Neuronal stem cell (in vitro differentiated cells): ENCODE measurements at regions not wholly inside any gene's neighbourhood (a gene's known extent, or its start where the extent isn't known, plus 50 kb on each side); places are given as distances from the start of the nearest gene placed in this dataset.
"Not testable (repeated sequence)": the region's sequence is repeated elsewhere in the genome, so short reads cannot be mapped to it uniquely, and the experiment has no call there.

Source experiments
- DNase-seq: peaks from one replicate; pipeline ENCODE4 v3.0.0-alpha.2; 2013; ENCODE audit warnings: low spot score
- H2AFZ ChIP-seq: one replicate; pipeline ENCODE4 v1.6.1; 2013; ENCODE audit warnings: mild to moderate bottlenecking, low read length, inconsistent platforms
- H2AK5ac ChIP-seq: 2 replicates; pipeline ENCODE4 v1.6.1; 2013; ENCODE audit warnings: low read depth, mild to moderate bottlenecking, inconsistent platforms, low read length, moderate library complexity, mixed read lengths
- H2BK120ac ChIP-seq: 2 replicates; pipeline ENCODE4 v1.6.1; 2013; ENCODE audit warnings: low read depth, mild to moderate bottlenecking, inconsistent platforms, low read length, moderate library complexity, mixed read lengths
- H2BK12ac ChIP-seq: one replicate; pipeline ENCODE4 v1.6.1; 2013; ENCODE audit warnings: low read length, inconsistent platforms
- H2BK15ac ChIP-seq: 2 replicates; pipeline ENCODE4 v1.6.1; 2013; ENCODE audit warnings: mild to moderate bottlenecking, low read length, inconsistent platforms, mixed read lengths
- H2BK5ac ChIP-seq: one replicate; pipeline ENCODE4 v1.6.1; 2013; ENCODE audit warnings: inconsistent platforms, mild to moderate bottlenecking, low read length, moderate library complexity
- H3K14ac ChIP-seq: one replicate; pipeline ENCODE4 v1.6.1; 2013; ENCODE audit warnings: low read length, inconsistent platforms
- H3K18ac ChIP-seq: 2 replicates; pipeline ENCODE4 v1.6.1; 2013; ENCODE audit warnings: low read length, inconsistent platforms
- H3K23ac ChIP-seq: 2 replicates; pipeline ENCODE4 v1.6.1; 2013; ENCODE audit warnings: low read depth, mild to moderate bottlenecking, mixed read lengths, low read length, inconsistent platforms; ENCODE audit not compliant: poor library complexity
- H3K27ac ChIP-seq: replicated peaks from 3 replicates; pipeline ENCODE4 v1.5.1; 2013; ENCODE audit warnings: low read length, inconsistent platforms
- H3K27me3 ChIP-seq, 3 experiments: 2 replicates each; pipeline ENCODE4 v1.6.1; 2013; ENCODE audit warnings: low read length in 3 of 3, mild to moderate bottlenecking in 2 of 3, inconsistent platforms in 1 of 3, low read depth in 1 of 3, mixed read lengths in 1 of 3, moderate library complexity in 1 of 3; ENCODE audit not compliant: control insufficient read depth in 3 of 3, insufficient read depth in 3 of 3
- H3K36me3 ChIP-seq, 2 donors: replicated peaks in 1 of 2; 2 replicates each; pipeline ENCODE4 v1.6.1; 2013; ENCODE audit warnings: low read length in 2 of 2; ENCODE audit not compliant: control insufficient read depth in 2 of 2, insufficient read depth in 2 of 2
- H3K4ac ChIP-seq: 2 replicates; pipeline ENCODE4 v1.6.1; 2013; ENCODE audit warnings: inconsistent platforms, mild to moderate bottlenecking, low read length, moderate library complexity
- H3K4me1 ChIP-seq, 2 donors: 1 replicate in 1 of 2; 2 replicates in 1 of 2; pipeline ENCODE4 v1.6.1; 2013; ENCODE audit warnings: low read length in 2 of 2, low read depth in 1 of 2; ENCODE audit not compliant: control insufficient read depth in 2 of 2, insufficient read depth in 1 of 2
- H3K4me2 ChIP-seq: one replicate; pipeline ENCODE4 v1.6.1; 2013; ENCODE audit warnings: mild to moderate bottlenecking, low read length, inconsistent platforms; ENCODE audit not compliant: insufficient read depth, poor library complexity, severe bottlenecking
- H3K4me3 ChIP-seq, 2 donors: 2 replicates each; pipeline ENCODE4 v1.5.1; 2013; ENCODE audit warnings: low read length in 2 of 2, mild to moderate bottlenecking in 2 of 2, inconsistent platforms in 1 of 2, moderate library complexity in 1 of 2
- H3K79me1 ChIP-seq: one replicate; pipeline ENCODE4 v1.6.1; 2013; ENCODE audit warnings: low read depth, mild to moderate bottlenecking, inconsistent platforms, low read length, moderate library complexity
- H3K9ac ChIP-seq: one replicate; pipeline ENCODE4 v1.6.1; 2013; ENCODE audit warnings: mild to moderate bottlenecking, low read depth, low read length, inconsistent platforms; ENCODE audit not compliant: poor library complexity
- H3K9me3 ChIP-seq, 2 donors: replicated peaks in 1 of 2; 2 replicates each; pipeline versions ENCODE3 to v1.6.1; 2013; ENCODE audit warnings: low read length in 2 of 2, mild to moderate bottlenecking in 2 of 2, inconsistent platforms in 1 of 2, low read depth in 1 of 2, mixed read lengths in 1 of 2, moderate library complexity in 1 of 2; ENCODE audit not compliant: control insufficient read depth in 2 of 2, insufficient read depth in 1 of 2
- H4K8ac ChIP-seq: one replicate; pipeline ENCODE4 v1.6.1; 2013; ENCODE audit warnings: low read depth, mild to moderate bottlenecking, inconsistent platforms, low read length, moderate library complexity
- H4K91ac ChIP-seq: one replicate; pipeline ENCODE4 v1.6.1; 2013; ENCODE audit warnings: low read length, low read depth, mild to moderate bottlenecking, inconsistent platforms; ENCODE audit not compliant: poor library complexity
- WGBS, 2 donors: extraction: QIAGEN DNeasy Blood & Tissue Kit; methylation state at CpG; one replicate each; pipeline ENCODE4 v1.1.7; 2013; ENCODE audit warnings: missing lambda C conversion rate in 2 of 2, mixed read lengths in 1 of 2; ENCODE audit not compliant: insufficient read length in 2 of 2, insufficient replicate concordance in 1 of 2; ENCODE audit errors: extremely low coverage in 2 of 2; 5-methylcytosine and 5-hydroxymethylcytosine counted together

DNA sequence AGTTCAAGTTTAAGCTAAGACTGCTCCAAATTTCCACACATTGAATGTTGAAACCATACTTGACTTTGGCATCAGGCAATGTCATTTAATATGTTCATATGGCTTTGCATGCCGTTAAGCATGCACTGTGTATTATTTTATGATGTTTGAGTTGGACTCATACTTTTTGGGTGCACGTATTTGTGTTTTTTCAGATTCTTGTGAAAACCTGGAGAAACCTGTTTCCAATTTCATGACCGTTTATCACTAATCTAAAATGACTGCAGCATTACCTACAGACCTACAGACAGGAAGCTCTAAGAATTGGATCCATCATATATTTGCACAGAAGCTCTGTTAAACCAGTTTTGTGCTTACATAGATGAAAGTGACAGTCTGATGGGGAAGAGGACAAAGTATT is 1093.0 kb upstream of the INTU start:
- no peak overlapping the region for H2AFZ ChIP-seq
- H3K4me3 ChIP-seq, result no peak overlapping the region
- H3K9me3 ChIP-seq, result no peaks in the 10 kb centered on the region
- H2BK120ac ChIP-seq, result no peak overlapping the region
- no CpG with 5 or more reads among the region's 3 CpGs for WGBS, 2 donors
- no peaks in the 10 kb centered on the region for H3K36me3 ChIP-seq
- no peak overlapping the region for H2BK12ac ChIP-seq
- no peak overlapping the region for H3K4ac ChIP-seq
- no peak overlapping the region for H3K9ac ChIP-seq
- H2BK5ac ChIP-seq, result no peak overlapping the region
- no peak overlapping the region for H2BK15ac ChIP-seq
- H3K4me2 ChIP-seq, result no peak overlapping the region
- no peak overlapping the region for H4K8ac ChIP-seq
- no peak overlapping the region for H4K91ac ChIP-seq
- no peak overlapping the region for H3K27ac ChIP-seq
- no peak overlapping the region for H3K18ac ChIP-seq
- H3K23ac ChIP-seq, result no peak overlapping the region
- no peak overlapping the region for H3K14ac ChIP-seq
- no peak for DNase-seq
- H3K27me3 ChIP-seq, result no peaks in the 10 kb centered on the region
- H2AK5ac ChIP-seq, result no peak overlapping the region
- no peaks in the 10 kb centered on the region for H3K79me1 ChIP-seq
- H3K4me1 ChIP-seq, result peaks cover 0 to 9% of the 10 kb centered on the region in 2 donors

DNA sequence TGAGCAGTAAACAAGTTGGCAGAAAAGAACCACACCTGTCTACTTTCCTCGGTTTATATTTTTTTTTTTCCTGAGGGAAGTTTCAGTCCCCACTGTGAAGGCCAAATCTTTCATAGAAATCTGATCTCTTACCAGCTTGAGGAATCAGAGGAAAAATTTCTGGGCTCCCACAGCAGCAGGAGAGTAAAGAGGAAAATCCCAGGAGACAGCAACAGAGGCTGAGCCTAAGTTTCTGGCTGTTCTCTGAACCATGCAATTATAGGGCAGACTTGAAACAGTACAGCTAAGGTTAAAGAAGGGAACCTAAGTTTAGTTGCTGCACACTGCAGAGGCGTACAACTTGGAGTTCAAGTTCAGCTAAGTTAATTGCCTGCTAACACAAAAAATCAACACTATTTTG is 1090.9 kb upstream of the INTU start:
- Histone ChIP-seq H3K23ac (no peak overlapping the region), H2AFZ (no peak overlapping the region), H3K18ac (no peak overlapping the region), H2BK15ac (no peak overlapping the region), H3K27me3 (no peaks in the 10 kb centered on the region), H4K8ac (no peak overlapping the region), H2AK5ac (no peak overlapping the region), H3K4ac (no peak overlapping the region), H3K14ac (no peak overlapping the region), H3K4me2 (no peak overlapping the region), H3K36me3 (no peaks in the 10 kb centered on the region), H4K91ac (no peak overlapping the region), H3K4me1 (peaks cover 0 to 9% of the 10 kb centered on the region in 2 donors), H2BK12ac (no peak overlapping the region), H3K27ac (no peak overlapping the region), H2BK120ac (no peak overlapping the region), H3K9me3 (no peaks in the 10 kb centered on the region), H3K4me3 (no peak overlapping the region), H3K79me1 (no peaks in the 10 kb centered on the region), H3K9ac (no peak overlapping the region), H2BK5ac (no peak overlapping the region)
- no CpG with 5 or more reads among the region's 2 CpGs for WGBS, 2 donors
- no peak for DNase-seq

DNA sequence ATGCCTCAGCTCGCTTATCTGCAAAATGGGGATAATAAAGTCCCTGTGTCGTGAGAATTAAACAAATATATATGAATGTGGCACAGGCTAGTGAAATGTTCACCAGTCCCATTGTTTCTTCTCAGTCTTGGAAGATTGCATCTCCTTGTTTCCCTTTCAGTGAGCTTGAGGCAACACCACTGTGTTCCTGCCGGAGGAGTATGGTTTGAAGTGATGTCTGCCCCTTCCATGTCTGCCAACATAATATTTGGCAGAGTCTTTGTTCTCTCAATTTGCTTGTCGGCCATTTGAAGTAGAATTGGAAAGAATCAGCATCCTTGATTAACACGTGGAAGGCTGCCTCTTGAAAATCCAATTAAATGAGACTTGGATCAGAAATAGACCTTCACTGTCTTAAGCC is 1088.5 kb upstream of the INTU start:
- Histone ChIP-seq H3K14ac (no peak overlapping the region), H3K4me2 (no peak overlapping the region), H2BK12ac (no peak overlapping the region), H2BK15ac (no peak overlapping the region), H2BK120ac (no peak overlapping the region), H3K18ac (no peak overlapping the region), H3K4ac (no peak overlapping the region), H3K27me3 (no peaks in the 10 kb centered on the region), H3K4me1 (peaks cover 0 to 6% of the 10 kb centered on the region in 2 donors), H2BK5ac (no peak overlapping the region), H2AK5ac (no peak overlapping the region), H3K4me3 (no peak overlapping the region), H4K91ac (no peak overlapping the region), H3K9me3 (no peaks in the 10 kb centered on the region), H2AFZ (no peak overlapping the region), H3K36me3 (no peaks in the 10 kb centered on the region), H3K9ac (no peak overlapping the region), H3K23ac (no peak overlapping the region), H3K27ac (no peak overlapping the region), H4K8ac (no peak overlapping the region), H3K79me1 (no peaks in the 10 kb centered on the region)
- no CpG with 5 or more reads among the region's 5 CpGs for WGBS, 2 donors
- no peak for DNase-seq

DNA sequence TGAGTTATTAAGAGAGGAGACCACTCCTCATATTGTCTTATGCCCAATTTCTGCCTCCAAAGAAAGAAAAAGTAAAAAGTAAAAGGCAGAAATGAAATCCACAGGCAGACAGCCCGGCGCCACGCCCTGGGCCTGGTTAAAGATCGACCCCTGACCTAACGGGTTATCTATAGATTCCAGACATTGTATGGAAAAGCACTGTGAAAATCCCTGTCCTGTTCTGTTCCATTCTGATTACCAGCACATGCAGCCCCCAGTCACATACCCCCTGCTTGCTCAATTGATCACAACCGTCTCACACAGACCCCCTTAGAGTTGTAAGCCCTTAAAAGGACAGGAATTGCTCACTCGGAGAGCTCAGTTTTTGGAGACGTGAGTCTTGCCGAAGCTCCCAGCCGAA is 1086.6 kb upstream of the INTU start:
- not testable (repeated sequence) for H3K4ac ChIP-seq, H3K18ac ChIP-seq, H2BK120ac ChIP-seq, H3K14ac ChIP-seq, H3K9me3 ChIP-seq, H3K4me1 ChIP-seq, H3K9ac ChIP-seq, H3K79me1 ChIP-seq, H2AK5ac ChIP-seq, H2BK15ac ChIP-seq, H3K27me3 ChIP-seq, DNase-seq, H4K91ac ChIP-seq, H2BK5ac ChIP-seq, H3K23ac ChIP-seq, H3K4me2 ChIP-seq, H2BK12ac ChIP-seq, H4K8ac ChIP-seq, H2AFZ ChIP-seq, H3K4me3 ChIP-seq, H3K36me3 ChIP-seq, H3K27ac ChIP-seq
- WGBS, 2 donors, result no CpG with 5 or more reads among the region's 10 CpGs
